CD14-positive monocyte (primary cell): ENCODE measurements at regions not wholly inside any gene's neighbourhood (a gene's known extent, or its start where the extent isn't known, plus 50 kb on each side); places are given as distances from the start of the nearest gene placed in this dataset.

Source experiments
- DNase-seq, 3 donors: peaks; one replicate each; pipeline ENCODE4 v3.0.0-alpha.2; 2011 to 2022
- H2AFZ ChIP-seq: 2 replicates; pipeline ENCODE4 v1.6.0; 2012; ENCODE audit warnings: mild to moderate bottlenecking, low read depth, low read length, inconsistent platforms; ENCODE audit not compliant: insufficient read depth, poor library complexity, severe bottlenecking
- H3K27ac ChIP-seq, 2 donors: 1 replicate in 1 of 2; 2 replicates in 1 of 2; pipeline ENCODE4 v1.5.1; 2012 to 2013; ENCODE audit warnings: low read length in 2 of 2, control low read depth in 1 of 2, inconsistent platforms in 1 of 2, low read depth in 1 of 2, mild to moderate bottlenecking in 1 of 2
- H3K27me3 ChIP-seq, 2 donors: one replicate each; pipeline versions ENCODE4 v1.6.0 to v1.6.1; 2011 to 2013; ENCODE audit warnings: low read length in 2 of 2; ENCODE audit not compliant: control insufficient read depth in 2 of 2, insufficient read depth in 2 of 2
- H3K36me3 ChIP-seq, 2 donors: replicated peaks in 1 of 2; 1 replicate in 1 of 2; 2 replicates in 1 of 2; pipeline versions ENCODE4 v1.5.1 to v1.6.1; 2012 to 2013; ENCODE audit warnings: low read length in 2 of 2, control low read depth in 1 of 2, inconsistent platforms in 1 of 2, mild to moderate bottlenecking in 1 of 2; ENCODE audit not compliant: insufficient read depth in 2 of 2, control insufficient read depth in 1 of 2
- H3K4me1 ChIP-seq, 2 donors: 1 replicate in 1 of 2; 2 replicates in 1 of 2; pipeline versions ENCODE4 v1.5.1 to v1.6.1; 2012 to 2013; ENCODE audit warnings: low read length in 2 of 2, control low read depth in 1 of 2, inconsistent platforms in 1 of 2, mild to moderate bottlenecking in 1 of 2, moderate library complexity in 1 of 2; ENCODE audit not compliant: insufficient read depth in 2 of 2, control insufficient read depth in 1 of 2
- H3K4me2 ChIP-seq: replicated peaks from 2 replicates; pipeline ENCODE3; 2012; ENCODE audit warnings: low read length, moderate library complexity, mild to moderate bottlenecking; ENCODE audit not compliant: poor library complexity, severe bottlenecking; ENCODE audit errors: extremely low read depth
- H3K4me3 ChIP-seq, 3 experiments: fragments of 200-600 bp in 1 of 3; sonication (generic) in 1 of 3; replicated peaks in 1 of 3; 1 replicate in 2 of 3; 2 replicates in 1 of 3; pipeline ENCODE4 v1.5.1; 2011 to 2013; ENCODE audit warnings: low read length in 3 of 3, mild to moderate bottlenecking in 3 of 3, control low read depth in 2 of 3, low read depth in 2 of 3, inconsistent platforms in 1 of 3, moderate library complexity in 1 of 3
- H3K79me2 ChIP-seq: 2 replicates; pipeline ENCODE4 v1.6.0; 2012; ENCODE audit warnings: mild to moderate bottlenecking, control low read depth, inconsistent platforms, low read length, moderate library complexity; ENCODE audit not compliant: insufficient read depth
- H3K9ac ChIP-seq: 2 replicates; pipeline ENCODE4 v1.6.0; 2017; ENCODE audit warnings: low read length, mild to moderate bottlenecking; ENCODE audit not compliant: insufficient read depth, poor library complexity, severe bottlenecking
- H3K9me3 ChIP-seq, 2 donors: replicated peaks in 1 of 2; 1 replicate in 1 of 2; 2 replicates in 1 of 2; pipeline versions ENCODE4 v1.5.1 to v1.6.1; 2012 to 2013; ENCODE audit warnings: low read length in 2 of 2, control low read depth in 1 of 2; ENCODE audit not compliant: control insufficient read depth in 1 of 2, insufficient read depth in 1 of 2
- H4K20me1 ChIP-seq: 2 replicates; pipeline ENCODE4 v1.6.0; 2012; ENCODE audit warnings: mild to moderate bottlenecking, low read length, control low read depth, moderate library complexity; ENCODE audit not compliant: insufficient read depth
- H3K27ac Mint-ChIP-seq, 7 donors: one replicate each; pipeline ENCODE4 v1.8.0; 2020; ENCODE audit warnings: mild to moderate bottlenecking in 7 of 7, mixed read lengths in 7 of 7, moderate library complexity in 6 of 7, inconsistent platforms in 2 of 7
- H3K27me3 Mint-ChIP-seq, 3 donors: one replicate each; pipeline ENCODE4 v1.8.0; 2021 to 2022; ENCODE audit warnings: low read depth in 3 of 3, mild to moderate bottlenecking in 3 of 3, mixed read lengths in 3 of 3, moderate library complexity in 3 of 3, inconsistent platforms in 1 of 3
- H3K36me3 Mint-ChIP-seq, 2 donors: one replicate each; pipeline ENCODE4 v1.8.0; 2020; ENCODE audit warnings: mixed read lengths in 2 of 2, inconsistent platforms in 1 of 2, mild to moderate bottlenecking in 1 of 2
- H3K4me1 Mint-ChIP-seq: one replicate; pipeline ENCODE4 v1.8.0; 2020; ENCODE audit warnings: mild to moderate bottlenecking, mixed read lengths
- H3K4me3 Mint-ChIP-seq, 2 donors: one replicate each; pipeline ENCODE4 v1.8.0; 2020; ENCODE audit warnings: mild to moderate bottlenecking in 2 of 2, mixed read lengths in 2 of 2, moderate library complexity in 1 of 2
- H3K9me3 Mint-ChIP-seq, 7 donors: one replicate each; pipeline ENCODE4 v1.8.0; 2020 to 2022; ENCODE audit warnings: mixed read lengths in 7 of 7, mild to moderate bottlenecking in 6 of 7, moderate library complexity in 6 of 7, inconsistent platforms in 2 of 7
- CTCF ChIP-seq: fragments of 200-600 bp; IDR thresholded peaks from one replicate; pipeline ENCODE4 v1.8.0; 2022; ENCODE audit warnings: antibody characterized with exemption, mild to moderate bottlenecking
- WGBS: methylation state at CpG from one replicate; pipeline ENCODE4 v1.1.5; 2013; ENCODE audit warnings: missing lambda C conversion rate; ENCODE audit not compliant: insufficient coverage; 5-methylcytosine and 5-hydroxymethylcytosine counted together
- intact Hi-C, 2 donors: fragments of 100-400 bp; cut with micrococcal nuclease; formaldehyde crosslinking; loops; one replicate each; pipeline versions ENCODE4 v1.15.0 to v1.15.1; 2023

DNA sequence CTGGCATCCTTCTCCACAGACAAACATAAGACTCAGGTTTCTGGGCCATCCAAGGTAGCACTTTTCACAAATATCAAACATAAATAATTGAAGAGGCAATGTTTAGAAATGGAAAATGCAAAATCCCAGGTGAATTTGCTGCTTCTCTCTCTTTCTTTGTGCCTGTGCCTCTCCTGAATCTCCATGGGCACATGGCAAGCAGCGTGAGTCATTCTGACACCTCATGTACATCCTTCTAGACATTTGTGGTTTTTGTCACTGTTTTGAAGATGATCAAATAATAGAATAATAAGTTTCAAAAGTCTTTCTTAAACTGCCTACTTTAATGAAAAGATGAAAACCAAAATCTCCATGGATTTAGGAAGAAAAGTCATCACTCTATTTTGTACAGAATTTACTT is 60.3 kb upstream of the RAB11FIP2 start:
- Mint-ChIP-seq H3K27me3 (peaks cover 0 to 3% (median 3%) of the 10 kb centered on the region in 3 donors), H3K36me3 (no peaks in the 10 kb centered on the region), H3K4me3 (no peak overlapping the region), H3K4me1 (no peaks in the 10 kb centered on the region), H3K27ac (no peak overlapping the region), H3K9me3 (peaks cover 0 to 3% (median 0%) of the 10 kb centered on the region in 7 donors)
- TF ChIP-seq CTCF, result no peak
- H3K36me3 ChIP-seq, result no peaks in the 10 kb centered on the region
- DNase-seq, result no peak
- no peak overlapping the region for H3K4me3 ChIP-seq
- peaks cover 0 to 2% of the 10 kb centered on the region in 2 donors for H3K27me3 ChIP-seq
- no peak overlapping the region for H2AFZ ChIP-seq
- WGBS, result no CpG with 5 or more reads among the region's 1 CpG
- H3K4me1 ChIP-seq, result no peaks in the 10 kb centered on the region
- H3K79me2 ChIP-seq, result no peaks in the 10 kb centered on the region
- H3K27ac ChIP-seq, result no peak overlapping the region
- intact Hi-C loops, result no loop called here
- no peak overlapping the region for H3K4me2 ChIP-seq
- no peaks in the 10 kb centered on the region for H4K20me1 ChIP-seq
- no peak overlapping the region for H3K9ac ChIP-seq
- no peaks in the 10 kb centered on the region for H3K9me3 ChIP-seq

GRCh38 chr10:118106426-118106825 is 59.7 kb upstream of the RAB11FIP2 start:
- no peaks in the 10 kb centered on the region for H3K4me1 ChIP-seq
- WGBS, result no CpG with 5 or more reads among the region's 3 CpGs
- H3K9ac ChIP-seq, result no peak overlapping the region
- Mint-ChIP-seq H3K27me3 (peaks cover 0 to 3% (median 3%) of the 10 kb centered on the region in 3 donors), H3K4me1 (no peaks in the 10 kb centered on the region), H3K27ac (peak overlapping the region in 1 of 7 donors; percentile 4), H3K9me3 (peaks cover 0 to 3% (median 0%) of the 10 kb centered on the region in 7 donors), H3K36me3 (no peaks in the 10 kb centered on the region), H3K4me3 (no peak overlapping the region)
- no peaks in the 10 kb centered on the region for H3K79me2 ChIP-seq
- TF ChIP-seq CTCF, result peak; percentile 7
- no peak overlapping the region for H3K4me3 ChIP-seq
- no peak overlapping the region for H3K4me2 ChIP-seq
- H3K9me3 ChIP-seq, result no peaks in the 10 kb centered on the region
- DNase-seq, result no peak
- intact Hi-C loops, result no loop called here
- no peaks in the 10 kb centered on the region for H3K36me3 ChIP-seq
- no peaks in the 10 kb centered on the region for H4K20me1 ChIP-seq
- H2AFZ ChIP-seq, result no peak overlapping the region
- peaks cover 0 to 2% of the 10 kb centered on the region in 2 donors for H3K27me3 ChIP-seq
- H3K27ac ChIP-seq, result no peak overlapping the region
